CD4-positive, alpha-beta T cell treated with Interleukin-1 beta for 1 hour (primary cell): ENCODE measurements at regions not wholly inside any gene's neighbourhood (a gene's known extent, or its start where the extent isn't known, plus 50 kb on each side); places are given as distances from the start of the nearest gene placed in this dataset.

Source experiments
- DNase-seq, 2 donors: peaks; one replicate each; pipeline ENCODE4 v3.0.0-alpha.2; 2020 to 2022

DNA sequence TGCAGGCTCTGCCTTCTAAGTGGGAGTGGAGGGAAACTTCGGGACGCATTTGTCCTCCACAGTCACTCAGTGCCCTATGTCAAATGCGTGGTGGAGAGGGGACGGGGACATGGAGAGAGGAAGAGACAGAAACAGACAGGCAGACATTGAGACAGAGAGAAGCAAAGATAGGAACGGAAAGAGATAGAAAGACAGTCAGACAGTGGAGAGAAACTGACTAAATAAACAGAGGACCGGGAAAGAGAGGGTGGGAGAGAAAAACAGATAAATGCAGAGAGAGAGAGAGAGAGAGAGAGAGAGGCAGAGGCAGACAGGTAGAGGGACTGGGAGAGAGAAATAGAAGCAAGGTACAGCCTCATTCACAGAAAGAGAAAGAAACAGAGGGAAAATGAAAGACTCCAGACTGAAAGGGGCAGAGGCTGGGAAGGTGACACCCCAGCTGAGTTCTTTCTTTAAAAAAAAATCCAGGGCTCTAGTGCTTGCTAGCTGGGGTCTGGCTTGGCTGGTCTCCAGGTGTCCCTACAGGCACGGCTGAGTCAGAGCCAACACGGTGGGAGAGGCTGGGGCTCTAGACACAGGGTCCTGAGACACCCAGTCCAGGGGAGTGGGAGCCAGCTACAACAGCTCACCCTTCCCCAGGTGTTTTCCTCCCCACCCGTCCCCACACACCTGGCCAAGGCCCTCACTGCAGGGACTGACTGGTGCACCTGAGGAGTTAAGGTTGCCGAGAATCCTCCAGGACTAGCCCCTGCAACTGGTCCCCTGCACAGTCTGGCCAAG, 506.1 kb upstream of the PROK2 start:
- DNase-seq: no peak

GRCh38 chr3:72289692-72290071, 504.7 kb upstream of the PROK2 start:
- no peak for DNase-seq

DNA sequence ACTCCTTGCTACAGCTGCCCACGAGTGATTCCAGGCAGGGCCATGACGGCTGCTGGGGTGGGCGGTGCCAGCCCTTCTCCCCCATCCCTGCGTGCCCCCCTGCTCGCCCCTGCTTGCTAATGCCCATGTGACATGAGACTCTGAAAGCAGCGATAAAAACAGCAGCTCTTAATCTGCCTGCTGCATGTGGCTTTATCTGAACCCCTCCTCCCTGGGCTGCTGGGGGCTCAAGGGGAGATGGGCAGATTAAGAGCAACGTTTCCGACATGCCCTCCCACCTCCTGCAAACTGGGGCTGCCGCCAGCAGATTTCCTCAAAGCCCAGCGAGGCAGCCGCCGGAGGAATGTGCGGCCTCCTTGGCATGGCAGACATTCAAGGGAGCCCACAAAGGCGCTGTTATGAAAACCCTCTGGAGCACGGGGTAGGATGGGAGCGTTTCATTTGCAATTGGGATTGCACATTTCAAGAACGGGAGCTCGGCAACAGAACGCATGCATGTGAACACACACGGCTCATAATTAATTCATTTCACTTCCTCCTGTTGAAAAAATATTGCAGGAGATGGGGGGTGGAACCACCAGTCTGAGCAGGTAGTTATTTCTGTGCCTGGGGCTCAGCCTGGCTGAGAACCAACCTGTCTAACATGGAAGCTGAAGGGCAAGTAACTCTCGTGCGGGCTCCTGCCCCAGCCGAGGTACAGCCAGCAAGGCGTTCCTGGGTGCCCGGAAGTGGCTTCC, 504.2 kb upstream of the PROK2 start:
- peak in 1 of 2 donors; percentile 15 for DNase-seq

DNA sequence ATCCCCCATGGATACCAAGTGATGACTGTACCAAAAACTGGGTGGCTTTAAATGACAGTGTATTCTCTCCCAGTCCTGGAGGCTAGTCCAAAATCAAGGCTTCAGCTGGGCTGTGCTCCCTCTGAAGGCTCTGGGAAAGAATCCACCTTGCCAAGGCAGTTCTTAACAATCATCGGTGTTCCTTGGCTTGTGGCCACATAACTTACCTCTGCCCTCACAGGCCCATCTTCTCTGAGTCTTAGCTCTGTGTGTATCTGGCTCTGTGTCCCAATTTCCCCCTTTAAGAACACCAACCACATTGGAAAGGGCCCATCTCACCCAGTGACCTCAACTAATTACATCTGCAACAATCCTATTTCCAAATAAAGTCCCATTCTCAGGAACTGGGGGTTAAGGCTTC, 503.0 kb upstream of the PROK2 start:
- no peak for DNase-seq

- DNase-seq: no peak
These were observed 500.6 kb upstream of the PROK2 start for GRCh38 chr3:72285502-72285901.

- no peak for DNase-seq
These were observed 499.5 kb upstream of the PROK2 start for GRCh38 chr3:72284471-72284870.

GRCh38 chr3:72282918-72283317, 498.0 kb upstream of the PROK2 start:
- DNase-seq: no peak

DNA sequence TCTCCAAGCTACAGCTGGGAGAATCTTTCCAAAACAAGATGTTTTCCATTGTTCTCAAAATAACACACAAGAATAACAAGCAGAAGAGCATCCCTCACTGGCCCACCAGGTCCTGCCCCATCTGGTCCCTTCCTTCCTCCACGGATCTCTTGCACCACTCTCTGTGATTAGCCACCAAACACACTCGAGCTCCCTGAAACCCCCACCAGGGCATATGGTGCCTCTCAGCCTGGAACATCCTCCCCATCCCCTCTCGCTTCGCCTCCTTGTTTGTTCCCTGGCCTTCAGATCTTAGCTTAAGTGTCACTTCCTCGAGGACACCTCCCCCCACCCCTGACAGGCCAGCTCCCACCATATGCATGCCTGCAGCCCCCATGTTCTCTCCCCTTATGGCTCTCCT, 496.6 kb upstream of the PROK2 start:
- no peak for DNase-seq

DNA sequence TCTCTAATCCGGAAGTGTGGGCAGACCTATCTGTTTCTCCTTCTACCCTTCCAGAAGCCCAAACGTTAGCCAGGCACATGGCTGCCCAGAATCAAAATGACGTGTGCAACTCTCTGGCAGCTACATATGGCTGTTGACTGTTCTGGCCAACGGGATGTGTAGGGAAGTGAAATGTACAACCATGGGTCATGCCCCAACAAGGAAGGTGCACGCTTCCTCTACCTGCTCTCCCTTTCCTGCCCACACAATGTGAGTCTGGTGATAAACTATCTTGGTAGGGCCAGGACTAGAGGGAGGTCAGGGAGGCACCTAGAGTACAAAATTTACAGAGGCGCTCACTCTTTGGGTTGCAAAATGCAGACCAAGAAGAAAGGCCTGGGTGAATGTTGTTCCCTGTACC, 495.9 kb upstream of the PROK2 start:
- no peak for DNase-seq

GRCh38 chr3:72279631-72280041, 494.7 kb upstream of the PROK2 start:
- DNase-seq: no peak

DNA sequence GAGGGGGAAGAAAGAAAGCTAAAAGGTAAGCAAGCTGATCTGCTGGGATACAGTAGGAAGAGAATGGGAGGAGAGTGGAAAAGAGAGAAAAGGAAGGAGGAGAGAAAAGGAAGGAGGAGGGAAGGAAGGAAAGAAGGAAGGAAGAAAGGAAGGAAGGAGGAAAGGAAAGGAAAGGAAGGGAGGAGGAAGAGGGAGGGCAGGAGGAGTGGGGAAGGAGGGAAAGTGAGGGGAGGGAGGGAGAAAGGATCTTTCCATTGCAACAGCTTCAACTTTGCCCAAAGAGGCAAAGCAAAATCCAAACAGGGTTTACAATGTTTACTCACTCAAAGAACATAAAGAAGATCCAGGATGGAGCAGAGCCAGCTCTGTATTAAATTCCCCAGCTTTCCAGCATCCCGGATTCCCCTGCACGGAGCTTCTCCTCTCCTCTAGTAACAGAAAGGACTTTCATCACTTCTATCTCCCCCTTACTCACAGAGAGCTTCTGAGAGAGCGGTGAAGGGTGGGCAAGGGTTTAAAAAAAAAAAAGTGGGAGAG, 494.2 kb upstream of the PROK2 start:
- no peak for DNase-seq

- no peak for DNase-seq
These were observed 493.6 kb upstream of the PROK2 start for GRCh38 chr3:72278349-72279067.

- no peak for DNase-seq
These were observed 492.8 kb upstream of the PROK2 start for GRCh38 chr3:72277710-72278109.

- no peak for DNase-seq
These were observed 491.9 kb upstream of the PROK2 start for GRCh38 chr3:72276806-72277205.

GRCh38 chr3:72275331-72275751, 490.4 kb upstream of the PROK2 start:
- DNase-seq: no peak

DNA sequence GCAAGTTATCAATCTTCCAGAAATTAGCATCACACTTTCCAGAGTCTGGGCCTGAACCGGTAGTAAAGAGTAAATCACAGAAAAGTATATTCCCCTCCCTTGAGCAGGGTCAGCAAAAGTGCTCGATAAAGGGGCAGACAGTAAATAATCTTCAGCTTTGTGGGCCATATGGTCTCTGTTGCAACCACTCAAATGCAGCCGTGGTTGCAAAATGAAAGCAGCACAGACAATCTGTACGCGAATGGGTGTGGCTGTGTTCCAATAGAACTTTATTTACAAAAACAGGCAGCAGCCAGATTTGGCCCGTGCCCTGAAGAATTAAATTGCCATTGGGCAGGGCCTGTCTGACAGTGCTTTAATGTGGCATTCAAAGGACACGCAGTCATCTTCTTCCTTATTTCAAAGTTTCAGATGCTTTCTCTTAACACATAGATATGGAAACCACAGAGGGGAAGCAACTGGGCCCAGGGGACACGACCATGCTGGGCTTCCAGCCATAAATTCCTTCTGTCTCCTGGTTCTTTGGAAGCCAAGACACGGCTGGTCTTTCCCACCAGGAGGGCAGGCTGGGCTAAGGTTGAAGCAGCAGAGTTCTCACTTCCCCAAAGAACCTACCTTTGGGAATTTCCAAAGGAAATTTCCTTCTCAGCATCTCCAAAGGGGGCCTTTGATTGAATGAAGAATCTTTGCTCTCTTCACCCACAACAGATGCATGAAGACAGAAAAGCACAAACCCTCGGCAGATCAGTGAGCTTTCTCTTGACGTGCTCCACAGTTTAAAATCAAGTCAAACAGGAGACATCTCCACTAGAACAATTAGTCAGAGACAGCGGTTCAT, 489.8 kb upstream of the PROK2 start:
- DNase-seq: peak; percentile 31 to 72

- no peak for DNase-seq
These were observed 488.7 kb upstream of the PROK2 start for GRCh38 chr3:72273615-72274014.

DNA sequence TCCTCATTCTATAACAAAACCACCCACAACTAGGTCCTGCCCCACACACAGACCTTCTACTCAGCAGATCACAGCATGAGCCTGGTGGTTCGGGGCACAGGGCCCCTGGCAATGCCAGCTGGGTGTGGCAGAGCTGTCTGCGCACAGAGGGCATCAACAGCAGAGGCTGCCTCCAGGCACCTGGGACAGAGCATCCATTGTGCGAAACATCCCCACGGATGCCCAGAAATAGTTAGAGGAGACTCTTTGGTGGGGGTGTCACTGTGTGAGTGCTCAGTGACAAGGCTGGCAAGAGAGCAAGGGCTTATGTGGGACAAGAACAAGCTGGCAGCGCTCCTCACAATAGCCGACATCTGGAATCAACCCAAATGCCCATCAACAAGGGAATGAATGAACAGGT, 487.4 kb upstream of the PROK2 start:
- DNase-seq: no peak

DNA sequence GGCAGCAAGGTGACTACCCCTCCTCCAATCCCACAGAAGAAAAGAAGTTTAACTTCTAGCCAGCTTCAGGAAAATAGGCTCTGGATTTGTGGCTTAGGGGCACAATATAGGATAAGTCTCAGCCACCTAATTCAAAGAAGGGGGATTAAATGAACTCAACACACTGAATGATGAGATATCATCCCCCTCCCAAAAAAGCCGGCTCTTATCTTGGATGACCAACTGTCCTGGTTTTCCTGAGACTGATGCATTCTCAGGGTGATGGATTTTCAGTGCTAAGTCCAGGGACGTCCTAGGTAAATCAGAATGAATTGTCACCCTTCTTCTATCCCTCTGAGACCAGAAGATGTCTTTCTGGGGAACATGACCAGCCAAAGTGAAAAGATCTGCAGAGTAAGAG, 487.0 kb upstream of the PROK2 start:
- DNase-seq: no peak

GRCh38 chr3:72271216-72271615, 486.3 kb upstream of the PROK2 start:
- DNase-seq: no peak

- no peak for DNase-seq
These were observed 485.8 kb upstream of the PROK2 start for GRCh38 chr3:72270730-72271129.

DNA sequence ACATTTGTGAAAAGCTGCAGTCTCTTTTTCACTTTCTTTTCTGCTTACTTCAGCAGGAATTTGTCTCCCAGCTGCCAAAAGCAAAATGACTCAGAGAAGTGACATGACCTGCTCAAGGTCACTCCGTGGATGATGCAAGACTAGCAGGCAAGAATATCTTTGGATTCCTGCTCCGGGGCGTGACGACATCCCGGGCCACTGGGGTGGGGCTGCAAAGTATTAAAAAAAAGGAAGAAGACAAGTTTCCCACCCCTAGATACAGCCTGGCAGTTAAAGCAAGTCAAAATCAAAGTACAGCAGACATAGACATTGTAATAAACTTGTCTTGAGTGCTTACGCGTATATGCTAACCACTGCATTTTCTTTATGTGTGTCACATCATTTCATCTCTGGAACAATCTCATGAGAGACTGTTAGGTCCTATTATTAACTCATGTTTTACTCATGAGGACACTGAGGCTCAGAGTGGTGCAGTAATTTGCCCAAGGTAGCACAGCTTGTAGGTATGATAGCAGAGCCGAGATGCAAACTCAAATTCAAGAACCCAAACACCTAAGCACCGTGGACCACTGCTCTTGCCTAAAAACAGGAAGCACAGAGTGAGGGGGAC, 485.2 kb upstream of the PROK2 start:
- DNase-seq: peak; percentile 38 to 82
